Mucosa of rectum (tissue), 2 donors: ENCODE measurements at regions not wholly inside any gene's neighbourhood (a gene's known extent, or its start where the extent isn't known, plus 50 kb on each side); places are given as distances from the start of the nearest gene placed in this dataset.
"Not testable (repeated sequence)": the region's sequence is repeated elsewhere in the genome, so short reads cannot be mapped to it uniquely, and the experiment has no call there.

ENCODE experiments used
- H3K27ac ChIP-seq, 2 donors: one replicate each; pipeline ENCODE4 v1.7.0; 2013; ENCODE audit warnings: inconsistent platforms in 2 of 2, low read depth in 2 of 2, low read length in 2 of 2
- H3K27me3 ChIP-seq, 2 donors: one replicate each; pipeline ENCODE4 v1.7.0; 2013; ENCODE audit warnings: low read length in 2 of 2; ENCODE audit not compliant: control insufficient read depth in 2 of 2, insufficient read depth in 2 of 2
- H3K36me3 ChIP-seq, 2 donors: one replicate each; pipeline ENCODE4 v1.7.0; 2013; ENCODE audit warnings: low read length in 2 of 2; ENCODE audit not compliant: control insufficient read depth in 2 of 2, insufficient read depth in 2 of 2
- H3K4me1 ChIP-seq, 2 donors: one replicate each; pipeline ENCODE4 v1.7.0; 2013; ENCODE audit warnings: low read length in 2 of 2, mild to moderate bottlenecking in 1 of 2; ENCODE audit not compliant: control insufficient read depth in 2 of 2, insufficient read depth in 2 of 2
- H3K4me3 ChIP-seq, 2 donors: one replicate each; pipeline ENCODE4 v1.7.0; 2013; ENCODE audit warnings: low read length in 2 of 2
- H3K9ac ChIP-seq, 2 donors: one replicate each; pipeline ENCODE4 v1.7.0; 2013; ENCODE audit warnings: low read length in 2 of 2, low read depth in 1 of 2, mild to moderate bottlenecking in 1 of 2
- H3K9me3 ChIP-seq, 2 donors: one replicate each; pipeline ENCODE4 v1.7.0; 2013; ENCODE audit warnings: low read length in 2 of 2; ENCODE audit not compliant: control insufficient read depth in 2 of 2
- donor health status: healthy.
- donor health status: Normal muscosa, but diverticular disease.

GRCh38 chr3:72071624-72072023, 286.7 kb upstream of the PROK2 start:
- no peak overlapping the region for H3K4me3 ChIP-seq
- H3K9me3 ChIP-seq, result peaks cover 3 to 6% of the 10 kb centered on the region in 2 donors
- no peaks in the 10 kb centered on the region for H3K27me3 ChIP-seq
- H3K4me1 ChIP-seq, result no peaks in the 10 kb centered on the region
- no peaks in the 10 kb centered on the region for H3K36me3 ChIP-seq
- no peak overlapping the region for H3K27ac ChIP-seq
- H3K9ac ChIP-seq, result no peak overlapping the region

GRCh38 chr3:72070005-72070404, 285.1 kb upstream of the PROK2 start:
- no peaks in the 10 kb centered on the region for H3K4me1 ChIP-seq
- H3K27ac ChIP-seq, result no peak overlapping the region
- no peaks in the 10 kb centered on the region for H3K36me3 ChIP-seq
- H3K9ac ChIP-seq, result no peak overlapping the region
- H3K4me3 ChIP-seq, result no peak overlapping the region
- no peaks in the 10 kb centered on the region for H3K27me3 ChIP-seq
- no peaks in the 10 kb centered on the region for H3K9me3 ChIP-seq

GRCh38 chr3:72069543-72069942, 284.6 kb upstream of the PROK2 start:
- Histone ChIP-seq H3K36me3 (no peaks in the 10 kb centered on the region), H3K27ac (no peak overlapping the region), H3K9ac (no peak overlapping the region), H3K27me3 (no peaks in the 10 kb centered on the region), H3K4me1 (no peaks in the 10 kb centered on the region), H3K4me3 (no peak overlapping the region), H3K9me3 (no peaks in the 10 kb centered on the region)

- H3K4me3 ChIP-seq, result no peak overlapping the region
- no peak overlapping the region for H3K27ac ChIP-seq
- no peaks in the 10 kb centered on the region for H3K27me3 ChIP-seq
- H3K4me1 ChIP-seq, result no peaks in the 10 kb centered on the region
- H3K9me3 ChIP-seq, result no peaks in the 10 kb centered on the region
- H3K9ac ChIP-seq, result no peak overlapping the region
- no peaks in the 10 kb centered on the region for H3K36me3 ChIP-seq
Measured at GRCh38 chr3:72068621-72069020, 283.7 kb upstream of the PROK2 start.

GRCh38 chr3:72067721-72068120, 282.8 kb upstream of the PROK2 start:
- no peaks in the 10 kb centered on the region for H3K4me1 ChIP-seq
- H3K9me3 ChIP-seq, result no peaks in the 10 kb centered on the region
- no peaks in the 10 kb centered on the region for H3K36me3 ChIP-seq
- no peaks in the 10 kb centered on the region for H3K27me3 ChIP-seq
- no peak overlapping the region for H3K27ac ChIP-seq
- no peak overlapping the region for H3K9ac ChIP-seq
- no peak overlapping the region for H3K4me3 ChIP-seq

- Histone ChIP-seq H3K36me3 (no peaks in the 10 kb centered on the region), H3K9ac (no peak overlapping the region), H3K9me3 (no peaks in the 10 kb centered on the region), H3K4me3 (no peak overlapping the region), H3K27me3 (no peaks in the 10 kb centered on the region), H3K27ac (no peak overlapping the region), H3K4me1 (no peaks in the 10 kb centered on the region)
Measured at GRCh38 chr3:72065872-72066641, 281.1 kb upstream of the PROK2 start.

GRCh38 chr3:72065236-72065635, 280.3 kb upstream of the PROK2 start:
- Histone ChIP-seq H3K9ac (no peak overlapping the region), H3K4me3 (no peak overlapping the region), H3K9me3 (no peaks in the 10 kb centered on the region), H3K36me3 (no peaks in the 10 kb centered on the region), H3K27me3 (no peaks in the 10 kb centered on the region), H3K4me1 (no peaks in the 10 kb centered on the region), H3K27ac (no peak overlapping the region)

GRCh38 chr3:72064727-72065126, 279.8 kb upstream of the PROK2 start:
- not testable (repeated sequence) for H3K27ac ChIP-seq, H3K27me3 ChIP-seq, H3K9me3 ChIP-seq, H3K9ac ChIP-seq, H3K36me3 ChIP-seq, H3K4me1 ChIP-seq, H3K4me3 ChIP-seq

- no peaks in the 10 kb centered on the region for H3K27me3 ChIP-seq
- H3K9me3 ChIP-seq, result no peaks in the 10 kb centered on the region
- H3K4me3 ChIP-seq, result no peak overlapping the region
- no peaks in the 10 kb centered on the region for H3K36me3 ChIP-seq
- no peak overlapping the region for H3K9ac ChIP-seq
- H3K4me1 ChIP-seq, result no peaks in the 10 kb centered on the region
- no peak overlapping the region for H3K27ac ChIP-seq
Measured at GRCh38 chr3:72062017-72062416, 277.1 kb upstream of the PROK2 start.

- no peaks in the 10 kb centered on the region for H3K36me3 ChIP-seq
- no peak overlapping the region for H3K27ac ChIP-seq
- no peak overlapping the region for H3K9ac ChIP-seq
- no peaks in the 10 kb centered on the region for H3K9me3 ChIP-seq
- H3K27me3 ChIP-seq, result no peaks in the 10 kb centered on the region
- H3K4me3 ChIP-seq, result no peak overlapping the region
- no peaks in the 10 kb centered on the region for H3K4me1 ChIP-seq
Measured at GRCh38 chr3:72060447-72061034, 275.6 kb upstream of the PROK2 start.
